IMR-90 (cell line): ENCODE measurements at regions not wholly inside any gene's neighbourhood (a gene's known extent, or its start where the extent isn't known, plus 50 kb on each side); places are given as distances from the start of the nearest gene placed in this dataset.

Source experiments
- ATAC-seq: fragments of 200-7000 bp; cut with Tn5 transposase; 2 replicates; pipeline ENCODE4 v1.9.1; 2020; ENCODE audit warnings: low read depth, mild to moderate bottlenecking, moderate library complexity
- BruUV-seq: library from RNA; stranded (reverse); fragments of 400-500 nt; replicated peaks from 2 replicates; lab custom pipeline; 2021; lab: Mats Ljungman, UMichigan
- CTCF ChIA-PET: fragments of 300-600 bp; formaldehyde crosslinking; extraction: SDS; loops from one replicate; lab custom pipeline; 2021; ENCODE audit warnings: antibody characterized with exemption; lab: Yijun Ruan, JAX
- POLR2A ChIA-PET: fragments of 300-600 bp; sonication (Branson Sonifier 250); formaldehyde crosslinking; loops from one replicate; lab custom pipeline; 2022; ENCODE audit warnings: antibody characterized with exemption; ENCODE audit not compliant: unreplicated experiment; lab: Charles Lee
- DNase-seq: peaks from one replicate; pipeline ENCODE4 v3.0.0; 2013
- H2AFZ ChIP-seq: replicated peaks from 2 replicates; pipeline ENCODE3; 2013; ENCODE audit warnings: low read length, mild to moderate bottlenecking; ENCODE audit not compliant: poor library complexity
- H2AK5ac ChIP-seq: 2 replicates; pipeline ENCODE4 v1.6.1; 2013; ENCODE audit warnings: low read depth, low read length, inconsistent platforms
- H2AK9ac ChIP-seq: replicated peaks from 2 replicates; pipeline ENCODE3; 2013; ENCODE audit warnings: mild to moderate bottlenecking, low read depth, low read length, moderate library complexity; ENCODE audit not compliant: poor library complexity
- H2BK120ac ChIP-seq: 2 replicates; pipeline ENCODE4 v1.6.1; 2013; ENCODE audit warnings: low read depth, low read length, inconsistent platforms
- H2BK15ac ChIP-seq: 3 replicates; pipeline ENCODE4 v1.6.1; 2013; ENCODE audit warnings: low read depth, low read length, inconsistent platforms
- H2BK20ac ChIP-seq: 2 replicates; pipeline ENCODE4 v1.6.1; 2013; ENCODE audit warnings: low read depth, mild to moderate bottlenecking, inconsistent platforms, low read length, moderate library complexity
- H2BK5ac ChIP-seq: 2 replicates; pipeline ENCODE4 v1.6.1; 2013; ENCODE audit warnings: mild to moderate bottlenecking, low read depth, low read length, inconsistent platforms; ENCODE audit not compliant: poor library complexity, severe bottlenecking
- H3K14ac ChIP-seq: replicated peaks from 2 replicates; pipeline ENCODE4 v1.6.1; 2013; ENCODE audit warnings: low read depth, low read length, inconsistent platforms
- H3K18ac ChIP-seq: 2 replicates; pipeline ENCODE4 v1.6.1; 2013; ENCODE audit warnings: low read depth, low read length, control low read depth
- H3K23ac ChIP-seq: 2 replicates; pipeline ENCODE4 v1.6.1; 2013; ENCODE audit warnings: low read depth, low read length, inconsistent platforms
- H3K27ac ChIP-seq: 2 replicates; pipeline ENCODE4 v1.5.1; 2013; ENCODE audit warnings: mild to moderate bottlenecking, control low read depth, low read length; ENCODE audit not compliant: insufficient read depth
- H3K27me3 ChIP-seq: 2 replicates; pipeline ENCODE4 v1.6.1; 2013; ENCODE audit warnings: low read length; ENCODE audit not compliant: control insufficient read depth, insufficient read depth
- H3K36me3 ChIP-seq: 2 replicates; pipeline ENCODE4 v1.6.1; 2013; ENCODE audit warnings: low read length, mixed read lengths; ENCODE audit not compliant: control insufficient read depth, insufficient read depth
- H3K4ac ChIP-seq: 2 replicates; pipeline ENCODE4 v1.6.1; 2013; ENCODE audit warnings: low read depth, low read length, inconsistent platforms
- H3K4me1 ChIP-seq: 2 replicates; pipeline ENCODE4 v1.6.1; 2013; ENCODE audit warnings: low read length, mixed read lengths; ENCODE audit not compliant: control insufficient read depth, insufficient read depth
- H3K4me2 ChIP-seq: 2 replicates; pipeline ENCODE4 v1.6.1; 2013; ENCODE audit warnings: low read depth, mild to moderate bottlenecking, control low read depth, low read length, moderate library complexity
- H3K4me3 ChIP-seq: 2 replicates; pipeline ENCODE4 v1.5.1; 2013; ENCODE audit warnings: low read depth, mild to moderate bottlenecking, control low read depth, low read length, moderate library complexity; ENCODE audit not compliant: insufficient read depth
- H3K56ac ChIP-seq: 2 replicates; pipeline ENCODE4 v1.6.1; 2013; ENCODE audit warnings: low read length, inconsistent platforms; ENCODE audit not compliant: insufficient read depth; ENCODE audit errors: extremely low read depth
- H3K79me1 ChIP-seq, 2 experiments: 2 replicates each; pipeline ENCODE4 v1.6.1; 2013; ENCODE audit warnings: low read length in 2 of 2, inconsistent platforms in 1 of 2, low read depth in 1 of 2
- H3K9ac ChIP-seq: 2 replicates; pipeline ENCODE4 v1.6.1; 2013; ENCODE audit warnings: low read depth, low read length, control low read depth
- H3K9me1 ChIP-seq: 2 replicates; pipeline ENCODE4 v1.6.1; 2013; ENCODE audit warnings: low read length, inconsistent platforms; ENCODE audit not compliant: insufficient read depth
- H3K9me3 ChIP-seq: 2 replicates; pipeline ENCODE4 v1.6.1; 2013; ENCODE audit warnings: low read length; ENCODE audit not compliant: control insufficient read depth, insufficient read depth
- H4K20me1 ChIP-seq: 2 replicates; pipeline ENCODE4 v1.6.1; 2013; ENCODE audit warnings: low read length, inconsistent platforms; ENCODE audit not compliant: insufficient read depth
- H4K5ac ChIP-seq: 2 replicates; pipeline ENCODE4 v1.6.1; 2013; ENCODE audit warnings: mild to moderate bottlenecking, low read depth, low read length, control low read depth
- H4K8ac ChIP-seq, 2 experiments: 2 replicates each; pipeline ENCODE4 v1.6.1; 2013; ENCODE audit warnings: low read depth in 2 of 2, low read length in 2 of 2, control low read depth in 1 of 2, inconsistent platforms in 1 of 2
- H4K91ac ChIP-seq: 2 replicates; pipeline ENCODE4 v1.6.1; 2013; ENCODE audit warnings: low read depth, low read length, inconsistent platforms; ENCODE audit not compliant: insufficient read depth
- CEBPB ChIP-seq: IDR thresholded peaks from 2 replicates; pipeline ENCODE4 v1.6.1; 2012; ENCODE audit warnings: low read depth, low read length, improper control_type of control experiment
- CHD1 ChIP-seq: IDR thresholded peaks from 2 replicates; pipeline ENCODE4 v1.6.1; 2012; ENCODE audit warnings: low read depth, low read length, improper control_type of control experiment
- CTCF ChIP-seq: conservative IDR thresholded peaks from 2 replicates; pipeline ENCODE4 v1.5.1; 2012; ENCODE audit warnings: mild to moderate bottlenecking, low read depth, low read length, improper control_type of control experiment
- ELK1 ChIP-seq: fragments of 150-350 bp; IDR thresholded peaks from 2 replicates; pipeline ENCODE4 v1.6.1; 2016; ENCODE audit warnings: low read depth, mild to moderate bottlenecking, low read length, moderate library complexity, borderline replicate concordance
- FOS ChIP-seq: fragments of 150-350 bp; IDR thresholded peaks from 2 replicates; pipeline ENCODE4 v1.6.1; 2016; ENCODE audit warnings: low read depth, low read length
- MAFK ChIP-seq: IDR thresholded peaks from 2 replicates; pipeline ENCODE4 v1.6.1; 2012; ENCODE audit warnings: low read depth, low read length, improper control_type of control experiment
- MAZ ChIP-seq: IDR thresholded peaks from 2 replicates; pipeline ENCODE4 v1.6.1; 2012; ENCODE audit warnings: low read depth, mild to moderate bottlenecking, low read length, improper control_type of control experiment, moderate library complexity, borderline replicate concordance
- MXI1 ChIP-seq: IDR thresholded peaks from 2 replicates; pipeline ENCODE4 v1.6.1; 2012; ENCODE audit warnings: low read depth, mild to moderate bottlenecking, low read length, moderate library complexity, borderline replicate concordance
- RAD21 ChIP-seq: IDR thresholded peaks from 2 replicates; pipeline ENCODE4 v1.6.1; 2012; ENCODE audit warnings: low read length, improper control_type of control experiment
- RCOR1 ChIP-seq: IDR thresholded peaks from 2 replicates; pipeline ENCODE4 v1.6.1; 2012; ENCODE audit warnings: mild to moderate bottlenecking, low read length, improper control_type of control experiment; ENCODE audit not compliant: insufficient replicate concordance
- RFX5 ChIP-seq: IDR thresholded peaks from 2 replicates; pipeline ENCODE4 v1.8.0; 2012; ENCODE audit warnings: low read depth, mild to moderate bottlenecking, low read length, moderate library complexity
- SMC3 ChIP-seq: fragments of 150-350 bp; IDR thresholded peaks from 2 replicates; pipeline ENCODE4 v1.6.1; 2016; ENCODE audit warnings: low read depth, mild to moderate bottlenecking, antibody characterized with exemption, low read length, moderate library complexity
- WGBS, 2 experiments: methylation state at CpG; one replicate each; pipeline versions ENCODE4 v1.1.5 to v1.1.7; 2013; ENCODE audit warnings: missing lambda C conversion rate in 2 of 2; ENCODE audit not compliant: insufficient read length in 1 of 2; ENCODE audit errors: extremely low coverage in 2 of 2; 5-methylcytosine and 5-hydroxymethylcytosine counted together
- dilution Hi-C: fragments of 300-500 bp; cut with HindIII; formaldehyde crosslinking; loops from one replicate; pipeline ENCODE4 v1.14.3; 2018; ENCODE audit warnings: low sequenced_read_pairs; ENCODE audit not compliant: unreplicated experiment
- in situ Hi-C: fragments of 300-500 bp; cut with MboI; formaldehyde crosslinking; loops from 3 replicates; pipeline ENCODE4 v1.14.3; 2019; ENCODE audit warnings: low sequenced_read_pairs, inconsistent platforms, mixed read lengths
- intact Hi-C: fragments of 100-400 bp; cut with micrococcal nuclease; formaldehyde crosslinking; loops from 2 replicates; pipeline ENCODE4 v1.10.0; 2022

- TF ChIP-seq CTCF (no peak), SMC3 (no peak)
Observed at GRCh38 chr9:3138231-3139229, 294.6 kb upstream of the PUM3 start (continued).

GRCh38 chr9:3137347-3137695, 293.4 kb upstream of the PUM3 start:
- no peak overlapping the region for H4K5ac ChIP-seq
- no peaks in the 10 kb centered on the region for H3K27me3 ChIP-seq
- ChIA-PET CTCF (no interaction called here), POLR2A (no interaction called here)
- no peak overlapping the region for H3K23ac ChIP-seq
- H3K14ac ChIP-seq = no peak overlapping the region
- no TSS peak for BruUV-seq
- H4K91ac ChIP-seq = no peak overlapping the region
- no peak overlapping the region for H2BK5ac ChIP-seq
- intact Hi-C loops (loop anchor here (10.0 kb wide), 1 partner anchor 57 kb away; no protein-coding TSS in a partner anchor), dilution Hi-C loops (no loop called here), in situ Hi-C loops (no loop called here)
- H2BK20ac ChIP-seq = no peak overlapping the region
- no peak overlapping the region for H2BK120ac ChIP-seq
- H3K18ac ChIP-seq = no peak overlapping the region
- no peaks in the 10 kb centered on the region for H4K20me1 ChIP-seq
- no peak overlapping the region for H3K4me3 ChIP-seq
- H3K56ac ChIP-seq = no peak overlapping the region
- no peak for TF ChIP-seq MAFK
- no peak for TF ChIP-seq ELK1
- no peak for TF ChIP-seq CEBPB
- no peak for TF ChIP-seq RCOR1
- TF ChIP-seq RFX5 = no peak
- no peak for TF ChIP-seq FOS
- no peak for TF ChIP-seq MXI1
- no peak for TF ChIP-seq CHD1
- no peak for TF ChIP-seq RAD21
- no peak for TF ChIP-seq MAZ
- H2AK9ac ChIP-seq = no peak overlapping the region
- no peaks in the 10 kb centered on the region for H3K79me1 ChIP-seq
- H3K4ac ChIP-seq = no peak overlapping the region
- no CpG with 5 or more reads among the region's 3 CpGs for WGBS, 2 experiments
- no peak overlapping the region for H2AK5ac ChIP-seq
- no peaks in the 10 kb centered on the region for H3K9me1 ChIP-seq
- H3K9me3 ChIP-seq = no peaks in the 10 kb centered on the region
- H2AFZ ChIP-seq = no peak overlapping the region
- H3K9ac ChIP-seq = no peak overlapping the region
- H3K36me3 ChIP-seq = no peaks in the 10 kb centered on the region
- H4K8ac ChIP-seq = no peak overlapping the region
- no peak overlapping the region for H2BK15ac ChIP-seq
- no peak overlapping the region for H3K4me2 ChIP-seq
- no peaks in the 10 kb centered on the region for H3K4me1 ChIP-seq
- DNase-seq = no peak
- H3K27ac ChIP-seq = no peak overlapping the region
- ATAC-seq = no peak
